ENCODE measurements at regions not wholly inside any gene's neighbourhood (a gene's known extent, or its start where the extent isn't known, plus 50 kb on each side); places are given as distances from the start of the nearest gene placed in this dataset.
"Not testable (repeated sequence)": the region's sequence is repeated elsewhere in the genome, so short reads cannot be mapped to it uniquely, and the experiment has no call there.

DNA sequence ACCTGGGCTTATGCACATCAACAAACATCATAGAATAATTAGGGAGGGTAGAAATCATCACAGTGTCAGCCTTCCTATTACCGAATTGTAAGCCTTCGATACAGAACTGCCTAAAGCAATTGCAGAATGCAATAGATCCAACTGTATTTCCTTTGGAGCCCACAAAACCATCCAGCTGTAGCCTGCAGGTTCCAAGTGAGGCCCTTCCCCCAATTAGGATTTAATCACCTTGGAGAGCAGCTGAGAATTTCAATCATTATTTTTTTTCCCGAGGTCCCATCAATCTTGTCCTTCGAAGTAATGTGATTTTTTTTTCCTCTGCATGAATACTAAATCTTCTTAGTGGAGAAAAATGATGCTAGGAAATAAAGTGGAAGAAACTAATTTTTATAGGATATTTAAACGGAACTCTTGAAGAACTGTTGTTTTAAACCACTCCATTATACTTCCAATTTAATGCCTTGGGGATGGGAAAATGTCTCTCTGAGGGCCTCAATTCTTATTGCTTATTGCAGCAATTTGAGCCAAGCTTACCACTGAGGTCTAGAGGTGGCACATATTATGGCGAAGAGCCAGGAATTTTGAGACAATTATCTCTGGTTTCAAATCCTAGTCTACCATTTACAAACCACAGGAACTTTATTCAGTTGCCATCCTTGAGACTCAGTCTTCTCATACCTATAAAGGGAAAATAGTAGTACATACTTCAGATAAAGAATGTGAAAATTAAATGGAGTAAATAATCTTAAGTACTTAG is 953.4 kb upstream of the IGFBP7 start:
- no peak for DNase-seq (ENCODE audit: low read depth)

DNA sequence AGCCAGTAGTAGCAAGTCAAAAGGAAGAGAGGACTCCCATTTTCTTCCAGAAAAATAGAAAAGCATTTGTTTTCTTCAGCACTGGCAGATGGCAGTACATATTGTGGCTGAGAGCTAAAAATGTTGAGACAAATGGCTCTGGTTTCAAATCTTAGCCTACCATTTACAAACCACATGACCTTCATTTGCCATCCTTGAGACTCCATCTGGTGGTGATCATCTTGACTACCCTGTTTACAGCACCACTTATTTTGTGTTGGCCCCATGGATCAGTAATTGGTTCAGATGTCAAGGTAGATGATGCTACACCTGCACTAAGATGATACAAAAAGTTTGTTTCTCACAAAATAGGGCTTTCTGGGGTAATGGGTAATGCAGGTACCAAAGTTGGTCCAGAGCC is 951.8 kb upstream of the IGFBP7 start:
- no peak for DNase-seq (ENCODE audit: low read depth)

DNA sequence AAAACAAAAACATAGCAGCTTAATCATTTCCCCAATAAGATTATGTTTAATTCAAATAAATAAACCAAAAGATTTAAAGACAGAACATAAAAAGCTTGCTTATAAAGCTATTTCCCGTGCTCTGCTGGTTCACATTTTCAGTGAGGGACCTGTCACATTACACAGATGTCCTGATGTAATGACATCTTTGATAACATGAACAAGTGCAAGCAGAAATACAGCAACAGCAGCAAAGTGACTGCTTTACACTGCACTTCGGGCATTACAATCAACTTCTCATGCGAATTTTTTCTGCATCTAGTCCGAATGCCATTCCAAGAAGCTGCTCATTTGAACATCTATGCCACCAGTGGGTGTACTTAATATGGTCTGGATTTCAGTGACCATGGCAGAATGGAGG is 940.3 kb upstream of the IGFBP7 start:
- no peak for DNase-seq (ENCODE audit: low read depth)

DNA sequence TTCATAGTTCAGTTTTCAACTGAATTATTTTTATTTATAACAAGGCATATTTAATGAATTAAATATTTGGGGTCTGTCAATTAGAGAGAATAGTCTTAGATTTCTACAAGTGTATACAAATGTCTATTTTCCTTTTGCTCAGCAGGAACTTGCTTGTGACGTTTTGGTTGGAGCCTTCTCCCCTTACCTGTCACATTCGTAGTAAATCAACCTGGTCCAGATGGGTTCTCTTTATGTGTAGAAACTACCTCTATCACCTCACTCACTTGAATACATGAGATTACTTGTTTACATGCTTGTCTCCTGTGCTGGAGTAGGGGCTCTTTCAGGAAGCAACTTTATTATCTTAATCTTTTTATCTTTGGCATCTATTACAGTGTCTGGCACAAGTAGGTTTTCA is 938.3 kb upstream of the IGFBP7 start:
- DNase-seq (ENCODE audit: low read depth), result no peak

DNA sequence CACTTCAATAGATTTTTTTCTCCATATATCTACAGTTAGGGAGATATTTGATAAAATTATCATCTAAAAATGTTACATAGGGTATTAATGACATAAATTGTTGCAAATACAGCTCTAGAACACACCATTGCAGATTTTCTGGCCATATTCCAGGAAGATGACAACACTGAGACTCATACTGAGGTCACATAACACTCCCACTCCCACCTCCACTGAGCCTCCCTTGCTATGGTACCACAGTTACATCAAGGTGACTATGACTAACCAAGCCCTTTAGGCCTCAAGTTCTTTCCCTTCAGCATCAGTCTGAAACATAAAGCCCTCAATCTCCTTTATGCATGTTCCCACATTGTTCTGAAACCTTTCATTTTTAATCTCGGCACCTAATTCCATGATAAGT is 932.0 kb upstream of the IGFBP7 start:
- no peak for DNase-seq (ENCODE audit: low read depth)

DNA sequence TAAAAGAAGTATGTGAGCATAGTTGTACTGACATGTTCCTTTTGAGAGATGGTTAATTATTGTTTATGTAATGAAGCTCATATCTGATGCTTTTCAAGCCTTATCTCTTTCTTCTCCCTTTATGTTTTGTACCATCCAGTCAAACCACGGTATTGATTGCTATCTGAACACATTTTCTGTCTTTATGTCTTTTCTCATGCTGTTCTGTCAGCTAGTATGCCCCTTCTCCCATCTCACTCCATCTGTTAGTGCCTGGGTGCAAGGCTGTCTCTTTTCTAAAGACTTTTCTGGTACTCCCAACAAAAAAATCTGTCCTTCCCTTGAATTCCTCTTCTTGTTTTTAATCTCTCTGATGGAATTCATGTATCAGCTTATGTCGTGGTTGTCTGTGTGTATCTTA is 883.8 kb upstream of the IGFBP7 start:
- DNase-seq (ENCODE audit: low read depth), result no peak

DNA sequence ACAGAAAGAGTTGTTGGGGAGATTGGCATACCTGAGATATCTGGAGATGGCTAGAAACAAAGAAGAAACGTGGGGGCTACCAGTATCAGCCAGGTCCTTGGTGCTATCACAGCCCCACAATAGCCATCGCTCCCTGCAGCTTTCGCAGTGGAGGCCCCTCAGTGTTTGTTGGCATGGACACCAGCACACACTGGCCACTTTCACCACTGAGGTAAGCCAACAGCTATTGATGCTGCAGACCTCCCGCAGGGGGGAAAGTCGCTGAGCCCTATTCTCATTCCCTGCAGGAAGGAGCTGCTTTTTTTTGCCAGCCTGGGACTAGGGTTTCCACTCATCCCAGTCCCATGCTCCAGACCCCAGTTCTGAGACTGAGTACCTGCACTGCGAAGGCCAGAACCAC is 879.2 kb upstream of the IGFBP7 start:
- DNase-seq (ENCODE audit: low read depth), result no peak

DNA sequence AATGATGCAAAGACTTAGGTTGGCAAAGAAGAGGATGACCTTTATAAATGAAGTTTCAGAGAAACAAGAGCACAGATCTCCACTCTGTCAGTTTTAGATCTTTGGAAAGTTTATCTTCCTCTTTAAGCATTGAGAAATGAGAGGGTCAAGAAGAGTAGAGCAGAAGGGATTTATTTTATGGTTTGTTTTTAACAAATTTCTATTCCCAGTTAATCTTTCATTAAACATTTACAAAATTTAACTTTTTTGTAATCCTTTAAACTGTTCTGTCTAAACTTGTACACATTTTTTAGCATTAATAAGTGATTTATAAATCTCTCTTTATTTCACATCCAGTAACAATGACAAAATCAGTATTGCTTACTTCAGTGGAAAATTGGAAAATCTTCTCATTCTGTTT is 875.0 kb upstream of the IGFBP7 start:
- DNase-seq (ENCODE audit: low read depth), result no peak

DNA sequence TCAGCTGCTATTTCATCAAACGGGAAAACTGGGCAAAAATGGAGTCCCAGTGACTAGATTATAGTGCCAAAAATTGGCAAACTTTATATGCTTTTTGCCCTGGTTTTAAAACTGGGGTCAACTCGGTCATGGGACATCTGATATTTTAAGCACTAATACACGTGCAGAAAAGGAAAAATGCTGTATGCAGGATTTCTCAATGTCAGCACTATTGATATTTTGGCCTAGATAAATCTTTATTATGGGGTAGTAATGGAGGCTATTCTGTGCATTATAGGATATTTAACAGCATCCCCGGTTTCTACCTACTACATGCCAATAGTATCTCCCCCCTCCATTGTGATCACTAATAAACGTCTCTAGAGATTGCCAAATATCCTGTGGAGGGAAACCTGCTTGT is 870.9 kb upstream of the IGFBP7 start:
- no peak for DNase-seq (ENCODE audit: low read depth)

DNA sequence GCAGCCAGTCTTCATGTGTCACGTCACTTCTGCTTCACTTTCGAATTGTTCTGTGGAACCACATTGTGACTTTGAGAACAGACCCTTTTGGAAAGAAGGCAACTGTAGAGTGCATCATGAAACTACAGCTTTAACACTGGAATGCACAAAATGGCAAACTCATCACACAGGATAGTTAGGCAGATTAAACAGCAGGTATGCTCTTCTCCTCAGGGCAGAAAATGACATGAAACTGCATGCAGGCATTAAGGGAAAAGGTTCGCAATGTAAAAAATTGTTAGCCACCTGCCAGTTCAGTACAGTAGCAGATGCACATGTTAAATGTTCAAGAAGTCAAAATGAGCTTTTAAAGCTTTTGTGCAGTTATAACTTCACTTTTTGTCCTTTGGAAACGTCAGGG is 864.6 kb upstream of the IGFBP7 start:
- no peak for DNase-seq (ENCODE audit: low read depth)

DNA sequence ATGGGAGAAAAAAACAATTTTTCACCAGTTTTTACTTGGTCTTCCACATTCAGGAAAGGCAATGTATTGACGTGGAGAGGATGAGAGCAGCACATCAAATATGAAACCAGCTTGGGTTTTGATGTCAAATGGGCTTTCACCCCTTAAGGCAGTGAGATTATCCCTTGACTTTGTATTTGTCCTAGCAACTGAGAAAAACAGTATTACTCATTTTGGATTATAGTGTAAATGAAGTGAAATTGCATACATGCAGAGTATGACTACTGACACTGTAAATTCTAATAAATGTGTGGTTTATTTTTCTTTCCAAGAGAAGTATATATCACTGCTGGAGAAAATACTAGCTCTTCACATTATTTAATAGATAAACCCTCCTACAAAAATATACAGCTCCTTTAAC is 863.6 kb upstream of the IGFBP7 start:
- no peak for DNase-seq (ENCODE audit: low read depth)

DNA sequence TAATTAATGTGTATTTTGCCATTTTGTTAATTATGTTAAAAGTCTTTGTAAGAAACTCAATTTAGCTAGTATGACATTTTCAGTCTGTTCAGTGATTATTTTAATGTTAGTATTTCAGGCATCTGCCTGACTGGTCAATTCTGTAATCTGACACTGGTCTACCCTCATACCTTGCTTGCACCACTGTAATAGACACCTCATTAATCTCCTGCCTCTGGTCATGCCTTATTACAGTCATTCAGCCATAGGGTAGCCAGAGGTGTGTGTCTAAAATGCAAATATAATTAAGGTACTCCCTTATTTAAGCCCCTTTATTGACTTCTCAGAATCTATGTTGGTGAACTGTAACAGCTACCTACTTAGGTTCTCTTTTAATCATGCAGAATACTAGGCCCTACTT is 861.1 kb upstream of the IGFBP7 start:
- DNase-seq (ENCODE audit: low read depth), result no peak

DNA sequence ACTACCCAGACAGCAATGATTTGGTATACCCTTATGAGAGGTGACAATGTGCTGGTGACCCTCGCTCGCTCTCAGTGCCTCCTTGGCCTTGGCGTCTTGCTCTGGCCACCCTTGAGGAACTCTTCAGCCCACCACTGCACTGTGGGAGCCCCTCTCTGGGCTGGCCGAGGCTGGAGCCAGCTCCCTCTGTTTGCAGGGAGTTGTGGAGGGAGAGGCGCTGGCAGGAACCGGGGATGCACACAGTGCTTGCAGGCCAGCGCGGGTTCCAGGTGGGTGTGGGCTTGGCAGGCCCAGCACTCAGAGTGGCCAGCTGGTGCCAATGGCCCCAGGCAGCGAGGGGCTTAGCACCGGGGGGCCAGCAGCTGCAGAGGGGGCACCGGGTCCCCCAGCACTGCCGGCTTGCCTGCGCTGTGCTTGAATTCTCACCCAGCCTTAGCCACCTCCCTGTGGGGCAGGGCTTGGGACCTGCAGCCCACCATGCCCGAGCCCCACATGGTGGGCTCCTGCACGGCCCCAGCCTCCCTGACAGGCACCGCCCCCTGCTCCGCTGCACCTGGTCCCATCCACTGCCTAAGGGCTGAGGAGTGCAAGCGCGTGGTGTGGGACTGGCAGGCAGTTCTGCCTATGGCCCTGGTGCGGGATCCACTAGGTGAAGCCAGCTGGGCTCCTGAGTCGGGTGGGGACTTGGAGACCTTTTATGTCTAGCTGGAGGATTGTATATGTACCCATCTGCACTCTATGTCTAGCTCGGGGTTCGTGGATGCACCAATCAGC is 857.0 kb upstream of the IGFBP7 start:
- no peak for DNase-seq (ENCODE audit: low read depth)

DNA sequence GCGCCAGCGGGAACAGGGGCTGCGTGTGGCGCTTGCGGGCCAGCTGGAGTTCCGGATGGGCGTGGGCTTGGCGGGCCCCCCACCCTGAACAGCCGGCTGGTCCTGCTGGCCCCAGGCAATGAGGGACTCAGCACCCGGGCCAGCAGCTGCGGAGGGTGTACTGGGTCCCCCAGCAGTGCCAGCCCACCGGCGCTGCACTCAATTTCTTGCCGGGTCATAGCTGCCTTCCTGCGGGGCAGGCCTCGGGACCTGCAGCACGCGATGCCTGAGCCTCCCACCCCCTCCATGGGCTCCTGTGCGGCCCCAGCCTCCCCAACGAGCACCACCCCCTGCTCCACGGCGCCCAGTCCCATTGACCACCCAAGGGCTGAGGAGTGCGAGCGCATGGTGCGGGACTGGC is 855.2 kb upstream of the IGFBP7 start:
- DNase-seq (ENCODE audit: low read depth), result not testable (repeated sequence)

DNA sequence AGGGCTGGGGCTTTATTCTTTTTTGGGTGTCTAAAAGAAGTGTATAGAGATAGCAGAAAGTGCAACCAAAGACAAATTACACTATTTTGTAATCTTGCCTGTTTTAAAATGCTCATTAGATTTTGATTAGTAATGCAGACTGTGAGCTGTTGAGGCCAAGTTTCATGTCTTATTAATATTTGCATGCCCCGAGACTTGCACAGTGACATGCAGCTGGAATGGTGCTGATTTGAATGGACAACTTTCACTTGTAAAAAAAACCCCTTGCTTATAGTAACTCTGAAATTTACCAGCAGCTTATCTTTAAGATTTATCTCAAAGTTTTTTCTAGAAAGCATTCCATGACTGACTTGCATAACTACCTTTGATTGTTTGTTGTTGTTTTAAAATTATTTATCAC is 835.1 kb upstream of the IGFBP7 start:
- no peak for DNase-seq (ENCODE audit: low read depth)

DNA sequence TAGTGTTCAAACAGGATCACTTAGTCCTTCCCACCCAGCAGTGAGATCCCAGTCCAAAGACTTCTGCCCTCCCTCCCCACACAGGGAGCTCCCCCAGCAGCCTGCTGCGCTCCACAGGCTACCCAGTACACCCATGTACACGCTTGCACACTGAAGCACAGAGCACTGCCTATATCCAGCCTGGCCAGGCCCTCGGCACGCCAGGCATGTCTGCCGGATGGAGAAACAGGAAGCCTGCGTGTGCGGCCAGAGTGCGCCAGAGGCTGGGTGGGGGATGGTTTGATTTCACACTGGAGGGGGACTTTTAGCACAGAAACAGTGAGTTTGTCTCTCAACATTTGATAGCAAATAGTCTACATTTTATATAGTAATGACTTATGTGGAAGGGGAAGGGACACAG is 833.5 kb upstream of the IGFBP7 start:
- no peak for DNase-seq (ENCODE audit: low read depth)

DNA sequence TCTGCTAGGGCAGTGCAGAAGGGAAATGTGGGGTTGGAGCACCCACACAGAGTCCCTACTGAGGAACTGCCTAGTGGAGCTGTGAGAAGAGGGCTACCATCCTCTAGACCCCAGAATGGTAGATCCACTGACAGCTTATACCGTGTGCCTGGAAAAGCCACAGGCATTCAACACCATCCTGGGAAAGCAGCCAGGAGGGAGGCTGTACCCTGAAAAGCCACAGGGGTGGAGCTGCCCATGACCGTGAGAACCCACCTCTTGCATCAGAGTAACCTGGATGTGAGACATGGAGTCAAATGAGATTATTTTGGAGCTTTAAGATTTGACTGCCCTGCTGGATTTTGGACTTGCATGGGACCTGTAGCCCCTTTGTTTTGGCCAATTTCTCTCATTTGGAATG is 827.1 kb upstream of the IGFBP7 start:
- DNase-seq (ENCODE audit: low read depth), result not testable (repeated sequence)

DNA sequence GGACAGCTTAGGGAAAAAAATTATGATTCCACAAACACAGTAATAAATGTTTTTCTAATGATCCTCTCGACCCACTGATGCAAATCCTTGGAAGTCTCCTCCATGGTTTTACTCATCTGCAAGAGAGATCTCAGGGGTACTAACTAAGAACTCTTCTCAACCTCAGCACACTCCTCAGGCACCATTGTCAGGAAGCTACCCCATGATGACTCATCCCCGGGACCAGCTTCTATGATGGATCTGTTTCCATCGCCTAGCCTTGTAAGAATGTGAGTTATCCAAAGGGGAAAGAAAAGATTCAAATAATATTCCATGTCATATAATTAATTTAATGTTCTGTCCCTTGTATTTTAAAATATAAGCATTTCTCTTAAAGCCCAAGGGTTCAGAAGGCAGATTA is 816.1 kb upstream of the IGFBP7 start:
- DNase-seq (ENCODE audit: low read depth), result no peak

DNA sequence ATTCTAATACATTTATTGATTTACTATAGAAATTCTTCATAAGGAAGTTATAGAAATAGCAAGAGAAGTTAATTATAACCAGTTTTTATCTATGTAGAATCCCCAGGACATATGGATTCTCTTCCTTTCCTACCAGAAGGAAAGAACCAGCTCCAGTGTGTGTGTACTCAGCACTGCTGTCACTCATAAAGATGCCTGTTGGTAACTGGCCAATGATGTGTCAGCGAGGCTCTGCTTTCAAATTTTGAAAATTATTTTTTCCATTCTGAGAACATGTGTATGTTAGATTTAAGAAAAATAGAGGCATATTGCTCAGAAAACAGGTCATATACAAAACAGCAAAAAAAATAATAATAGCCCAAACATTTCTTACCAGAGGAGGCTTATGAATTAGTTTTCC is 814.8 kb upstream of the IGFBP7 start:
- no peak for DNase-seq (ENCODE audit: low read depth)

DNA sequence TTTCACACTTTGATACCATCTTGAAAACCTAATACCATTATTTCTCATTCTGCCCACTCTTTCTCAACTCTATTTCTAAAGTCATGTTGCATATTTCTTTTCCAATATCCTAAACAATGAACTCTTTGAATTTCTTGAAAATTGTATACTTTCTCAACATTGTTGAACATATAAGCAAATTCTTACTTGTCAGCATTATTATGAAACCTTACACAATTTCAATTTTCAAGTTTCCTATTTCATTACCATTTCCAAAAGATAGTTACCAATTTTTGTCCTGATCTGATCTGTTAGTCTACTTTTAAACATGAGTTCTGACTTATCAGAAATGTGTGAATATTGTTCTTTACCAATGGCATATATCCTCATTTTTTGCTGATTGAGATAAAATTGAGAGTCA is 806.3 kb upstream of the IGFBP7 start:
- no peak for DNase-seq (ENCODE audit: low read depth)

DNA sequence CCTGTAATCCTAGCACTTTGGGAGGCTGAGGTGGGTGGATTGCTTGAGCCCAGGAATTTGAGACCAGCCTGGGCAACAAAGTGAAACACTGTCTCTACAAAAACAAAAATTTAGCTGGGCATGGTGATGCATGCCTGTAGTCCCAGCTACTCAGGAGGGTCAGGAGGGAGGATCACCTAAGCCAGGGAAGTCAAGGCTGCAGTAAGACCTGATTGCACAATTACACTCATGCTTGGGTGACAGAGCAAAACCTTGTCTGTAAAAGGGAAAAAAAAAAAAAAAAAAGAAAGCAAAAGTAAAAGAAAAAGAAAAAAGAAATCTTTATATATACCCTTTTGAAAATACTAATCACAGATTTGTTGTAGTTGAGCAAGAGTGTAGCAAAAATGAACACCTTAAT is 801.0 kb upstream of the IGFBP7 start:
- no peak for DNase-seq (ENCODE audit: low read depth)

DNA sequence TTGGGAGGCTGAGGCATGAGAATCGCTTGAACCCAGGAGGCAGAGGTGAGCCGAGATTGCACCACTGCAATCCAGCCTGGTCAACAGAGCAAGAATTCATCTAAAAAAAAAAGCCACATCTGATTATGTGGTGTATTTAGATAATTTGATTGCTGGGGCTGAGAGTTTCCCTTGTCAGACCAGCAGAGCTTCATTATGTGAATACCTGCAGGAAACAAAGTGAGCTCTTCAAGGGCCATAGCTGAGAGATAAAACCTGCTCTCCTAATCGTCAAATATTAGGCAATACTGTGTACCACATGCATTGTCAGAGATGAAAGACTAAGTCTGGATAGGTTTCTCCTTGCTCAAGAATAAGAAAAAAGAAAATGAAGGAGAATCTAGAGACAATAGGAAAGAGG is 800.0 kb upstream of the IGFBP7 start:
- no peak for DNase-seq (ENCODE audit: low read depth)

DNA sequence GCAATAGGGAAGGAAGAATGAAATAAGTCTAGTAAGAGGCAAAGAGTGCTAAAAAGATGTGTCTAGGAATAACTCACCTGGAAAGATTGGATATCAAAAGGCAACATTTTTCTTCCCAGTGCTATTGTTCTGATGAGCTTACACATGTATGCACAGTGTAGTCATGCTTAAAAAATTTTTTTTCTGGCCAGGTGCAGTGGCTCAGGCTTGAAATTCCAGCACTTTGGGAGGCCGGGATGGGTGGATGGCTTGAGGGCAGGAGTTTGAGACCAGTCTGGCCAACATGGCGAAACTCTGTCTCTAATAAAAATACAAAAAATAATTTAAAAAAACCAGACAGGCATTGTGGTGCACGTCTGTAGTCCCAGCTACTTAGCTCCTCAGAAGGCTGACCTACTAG is 795.8 kb upstream of the IGFBP7 start:
- no peak for DNase-seq (ENCODE audit: low read depth)

DNA sequence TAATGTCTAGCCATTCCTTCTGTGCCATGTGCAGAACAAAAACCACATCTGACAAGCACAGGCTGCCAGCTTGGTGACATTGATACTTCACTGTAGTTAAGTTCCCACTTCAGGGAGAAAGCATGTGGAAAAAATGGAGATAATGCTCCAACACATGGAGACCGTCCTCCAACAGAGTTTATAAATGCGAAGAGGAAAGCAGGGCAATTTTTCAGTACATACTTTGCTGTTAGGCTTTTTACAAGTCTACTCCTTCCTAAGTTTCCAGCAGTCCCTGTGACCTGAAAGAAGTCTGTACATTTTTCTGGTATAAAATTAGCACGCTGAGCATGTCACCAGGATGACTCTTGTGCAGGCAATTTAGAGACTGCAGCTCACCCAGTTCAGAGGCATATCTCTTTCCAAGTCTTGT is 766.9 kb upstream of the IGFBP7 start:
- DNase-seq (ENCODE audit: low read depth), result no peak
